SK-N-MC (cell line): ENCODE measurements at regions not wholly inside any gene's neighbourhood (a gene's known extent, or its start where the extent isn't known, plus 50 kb on each side); places are given as distances from the start of the nearest gene placed in this dataset.

Experiments
- EZH2 ChIP-seq: fragments of 200-600 bp; sonication (generic); IDR thresholded peaks from one replicate; pipeline ENCODE4 v1.6.1; 2017; ENCODE audit warnings: antibody characterized with exemption
- FOXP2 ChIP-seq: optimal IDR thresholded peaks from 2 replicates; pipeline ENCODE3; 2011; ENCODE audit warnings: mild to moderate bottlenecking, moderate library complexity; ENCODE audit not compliant: insufficient read depth; ENCODE audit errors: extremely low read length, control extremely low read depth
- POLR2AphosphoS5 ChIP-seq: IDR thresholded peaks from 2 replicates; pipeline ENCODE4 v1.6.1; 2012; ENCODE audit warnings: mild to moderate bottlenecking, low read depth, low read length, borderline replicate concordance

- no peak for TF ChIP-seq POLR2AphosphoS5
- no peak for TF ChIP-seq EZH2
- TF ChIP-seq FOXP2, result no peak
Observed at GRCh38 chr18:34657860-34658500, 52.1 kb upstream of the DTNA start.
